Fibroblast of the aortic adventitia (primary cell): ENCODE measurements at regions not wholly inside any gene's neighbourhood (a gene's known extent, or its start where the extent isn't known, plus 50 kb on each side); places are given as distances from the start of the nearest gene placed in this dataset.

Experiments
- DNase-seq: peaks from one replicate; pipeline ENCODE4 v3.0.0-alpha.2; 2010; ENCODE audit warnings: low read depth
- H3K4me3 ChIP-seq: 2 replicates; pipeline ENCODE4 v1.5.1; 2011; ENCODE audit warnings: low read depth, mild to moderate bottlenecking, control low read depth, low read length, moderate library complexity
- TF ChIP-seq, protein P1 (sequence below): IDR thresholded peaks from 2 replicates; pipeline ENCODE4 v1.5.1; 2011; ENCODE audit warnings: mild to moderate bottlenecking, low read length, control low read depth, inconsistent platforms; ENCODE audit not compliant: insufficient read depth

DNA sequence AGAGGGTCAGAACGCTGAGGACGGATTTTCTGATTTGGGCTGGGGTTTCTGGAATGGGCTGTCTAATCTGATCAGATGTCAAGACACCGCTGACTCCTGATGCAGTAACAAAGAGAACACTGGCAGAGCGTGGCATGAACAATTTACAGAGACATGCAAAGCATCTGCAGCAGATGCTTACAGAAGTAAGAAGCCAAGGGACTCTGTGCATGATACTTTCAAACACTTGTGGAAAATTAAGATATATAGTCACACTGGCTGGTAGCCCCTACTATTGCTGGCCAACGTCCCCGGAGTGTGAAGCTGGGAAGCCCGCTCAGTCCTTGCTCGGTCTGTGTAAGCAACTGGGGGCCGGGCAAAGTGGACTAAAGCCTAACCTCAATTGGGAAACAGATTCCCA lies 903.7 kb downstream of the BRD1 start:
- TF ChIP-seq, protein P1, sequence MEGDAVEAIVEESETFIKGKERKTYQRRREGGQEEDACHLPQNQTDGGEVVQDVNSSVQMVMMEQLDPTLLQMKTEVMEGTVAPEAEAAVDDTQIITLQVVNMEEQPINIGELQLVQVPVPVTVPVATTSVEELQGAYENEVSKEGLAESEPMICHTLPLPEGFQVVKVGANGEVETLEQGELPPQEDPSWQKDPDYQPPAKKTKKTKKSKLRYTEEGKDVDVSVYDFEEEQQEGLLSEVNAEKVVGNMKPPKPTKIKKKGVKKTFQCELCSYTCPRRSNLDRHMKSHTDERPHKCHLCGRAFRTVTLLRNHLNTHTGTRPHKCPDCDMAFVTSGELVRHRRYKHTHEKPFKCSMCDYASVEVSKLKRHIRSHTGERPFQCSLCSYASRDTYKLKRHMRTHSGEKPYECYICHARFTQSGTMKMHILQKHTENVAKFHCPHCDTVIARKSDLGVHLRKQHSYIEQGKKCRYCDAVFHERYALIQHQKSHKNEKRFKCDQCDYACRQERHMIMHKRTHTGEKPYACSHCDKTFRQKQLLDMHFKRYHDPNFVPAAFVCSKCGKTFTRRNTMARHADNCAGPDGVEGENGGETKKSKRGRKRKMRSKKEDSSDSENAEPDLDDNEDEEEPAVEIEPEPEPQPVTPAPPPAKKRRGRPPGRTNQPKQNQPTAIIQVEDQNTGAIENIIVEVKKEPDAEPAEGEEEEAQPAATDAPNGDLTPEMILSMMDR: no peak
- DNase-seq: no peak
- no peak overlapping the region for H3K4me3 ChIP-seq

- TF ChIP-seq, protein P1: no peak
- H3K4me3 ChIP-seq: no peak overlapping the region
- DNase-seq: no peak
Observed at GRCh38 chr22:48923165-48923865, 904.4 kb downstream of the BRD1 start.

GRCh38 chr22:48921411-48921903 lies 906.2 kb downstream of the BRD1 start:
- DNase-seq: no peak
- TF ChIP-seq, protein P1: no peak
- no peak overlapping the region for H3K4me3 ChIP-seq

DNA sequence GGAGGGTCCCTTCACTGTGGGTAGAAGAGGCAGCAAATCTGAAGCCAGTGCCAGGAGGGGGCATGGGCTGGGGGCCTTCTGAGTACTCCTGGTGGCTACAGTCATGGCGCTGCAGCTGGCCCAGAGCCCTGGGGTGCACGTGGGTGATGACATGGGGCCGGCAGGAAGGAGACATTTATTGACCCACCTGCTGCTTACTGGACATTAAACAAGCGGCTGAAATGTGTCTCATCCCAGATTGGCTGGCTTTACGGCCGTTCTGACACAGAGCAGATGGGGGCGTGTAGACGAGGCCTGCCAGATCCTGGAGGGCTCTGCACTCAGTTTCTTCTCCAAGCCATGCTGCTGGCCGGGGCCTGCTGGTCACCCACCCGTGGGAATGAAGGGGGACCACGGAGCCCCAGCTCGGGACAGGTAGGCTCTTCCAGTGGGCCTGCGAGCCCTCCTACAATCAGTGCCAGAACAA lies 906.9 kb downstream of the BRD1 start:
- no peak for DNase-seq
- TF ChIP-seq, protein P1: no peak
- no peak overlapping the region for H3K4me3 ChIP-seq

DNA sequence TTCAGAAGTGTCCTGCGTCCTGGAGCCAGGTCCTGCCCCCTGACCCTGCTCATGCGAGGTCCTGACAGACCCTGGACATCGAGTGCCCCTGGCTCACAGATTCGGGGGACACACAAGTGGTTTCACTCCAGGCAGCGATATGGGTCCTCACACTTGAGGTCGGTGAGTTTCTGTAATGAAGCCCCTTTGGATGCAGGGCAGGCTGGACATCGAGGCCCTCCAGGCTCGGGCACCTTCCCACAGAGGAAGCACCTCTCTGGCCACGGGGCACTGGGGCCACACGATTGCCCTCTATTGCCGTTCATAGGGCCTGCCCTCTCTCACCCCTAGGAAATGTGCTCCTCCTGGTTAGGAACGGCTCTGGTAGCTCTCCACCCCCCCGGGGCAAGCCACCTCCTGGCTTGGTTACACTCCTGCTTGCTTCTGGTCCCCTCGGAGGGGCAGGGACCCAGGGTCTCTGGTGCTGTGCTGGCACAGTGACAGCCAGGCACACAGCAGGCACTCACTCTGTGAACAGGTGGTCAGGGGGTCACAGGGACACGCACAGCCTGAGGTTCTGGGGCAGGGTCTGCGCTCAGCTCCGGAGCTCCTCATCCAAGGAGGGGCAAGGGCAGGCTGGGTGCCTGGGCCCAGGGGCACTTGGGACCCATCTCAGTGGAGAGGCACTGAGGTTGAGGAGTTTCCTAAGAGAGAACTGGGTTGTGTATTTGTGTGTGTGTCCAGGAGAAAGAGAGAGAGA lies 907.7 kb downstream of the BRD1 start:
- no peak overlapping the region for H3K4me3 ChIP-seq
- TF ChIP-seq, protein P1: no peak
- no peak for DNase-seq

GRCh38 chr22:48919187-48919590 lies 908.5 kb downstream of the BRD1 start:
- TF ChIP-seq, protein P1: no peak
- H3K4me3 ChIP-seq: no peak overlapping the region
- no peak for DNase-seq
